ENCODE measurements at regions not wholly inside any gene's neighbourhood (a gene's known extent, or its start where the extent isn't known, plus 50 kb on each side); places are given as distances from the start of the nearest gene placed in this dataset.
A peak's percentile ranks its signal among the peaks of the same experiment; 100 is the strongest.

DNA sequence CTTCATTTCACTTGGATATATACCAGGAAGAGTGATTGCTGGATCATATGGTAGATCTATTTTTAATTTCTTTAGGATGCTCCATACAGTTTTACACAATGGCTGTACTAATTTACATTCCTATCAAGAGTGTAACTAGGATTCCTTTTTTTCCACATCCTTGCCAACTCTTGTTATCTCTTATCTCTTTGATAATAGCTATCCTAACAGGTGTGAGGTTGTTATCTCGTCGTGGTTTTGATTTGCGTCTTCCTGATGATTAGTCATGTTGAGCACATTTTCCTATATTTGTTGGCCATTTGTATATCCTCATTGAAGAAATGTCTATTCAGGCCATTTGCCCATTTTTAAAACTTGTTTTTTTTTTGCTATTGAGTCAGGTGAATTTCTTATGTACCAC lies 552.4 kb downstream of the RFPL4B start:
- no peak for DNase-seq
- Mint-ChIP-seq H3K4me3 (no peak overlapping the region), H3K27ac (no peak overlapping the region), H3K27me3 (ENCODE audit: insufficient read depth) (no peaks in the 10 kb centered on the region), H3K9me3 (peaks cover 14% of the 10 kb centered on the region), H3K4me1 (ENCODE audit: low read depth) (0 out of 2 replicates have a peak, but pooled peaks cover 7% of the 10 kb centered on the region), H3K36me3 (ENCODE audit: low read depth) (peaks cover 16% of the 10 kb centered on the region)
- TF ChIP-seq CTCF (IDR thresholded peaks at IDR 0.05), result no peak

- Mint-ChIP-seq H3K27ac (no peak overlapping the region), H3K9me3 (peaks cover 14% of the 10 kb centered on the region), H3K4me3 (no peak overlapping the region), H3K36me3 (ENCODE audit: low read depth) (peaks cover 16% of the 10 kb centered on the region), H3K4me1 (ENCODE audit: low read depth) (peaks cover 19% of the 10 kb centered on the region), H3K27me3 (ENCODE audit: insufficient read depth) (no peaks in the 10 kb centered on the region)
- no peak for TF ChIP-seq CTCF (IDR thresholded peaks at IDR 0.05)
- DNase-seq, result no peak
These were observed 556.2 kb downstream of the RFPL4B start for GRCh38 chr6:112903361-112903760.

- no peaks in the 10 kb centered on the region for H3K27me3 Mint-ChIP-seq (ENCODE audit: insufficient read depth)
- H3K9me3 Mint-ChIP-seq, result peaks cover 14% of the 10 kb centered on the region
- peak; percentile 41 for DNase-seq
- H3K36me3 Mint-ChIP-seq (ENCODE audit: low read depth), result peaks cover 16% of the 10 kb centered on the region
- TF ChIP-seq CTCF (IDR thresholded peaks at IDR 0.05), result no peak
- H3K4me1 Mint-ChIP-seq (ENCODE audit: low read depth), result peaks cover 24% of the 10 kb centered on the region
- no peak overlapping the region for H3K4me3 Mint-ChIP-seq
- peak overlapping the region; percentile 26; the same call in 1 of the 2 replicates for H3K27ac Mint-ChIP-seq
These were observed 559.6 kb downstream of the RFPL4B start for GRCh38 chr6:112906726-112907125.

DNA sequence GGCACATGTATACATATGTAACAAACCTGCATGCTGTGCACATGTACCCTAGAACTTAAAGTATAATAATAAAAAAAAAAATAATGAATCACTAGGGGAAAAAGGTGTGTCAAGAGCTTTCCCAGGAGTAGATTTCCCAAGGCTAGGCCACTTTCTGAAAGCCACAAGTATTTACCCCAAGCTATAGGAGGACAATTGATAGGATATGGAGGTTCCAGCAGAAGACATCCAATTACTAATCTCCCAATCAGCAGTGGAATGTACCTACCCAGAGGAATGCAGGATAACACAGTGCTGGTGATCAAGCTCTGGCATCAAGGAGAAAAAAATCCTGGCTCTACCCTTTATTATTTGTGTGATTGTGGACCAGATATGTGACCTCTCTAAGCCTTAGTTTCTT lies 562.7 kb downstream of the RFPL4B start:
- peak overlapping the region; percentile 64 for H3K27ac Mint-ChIP-seq
- TF ChIP-seq CTCF (IDR thresholded peaks at IDR 0.05), result no peak
- no peaks in the 10 kb centered on the region for H3K9me3 Mint-ChIP-seq
- no peak overlapping the region for H3K4me3 Mint-ChIP-seq
- no peaks in the 10 kb centered on the region for H3K36me3 Mint-ChIP-seq (ENCODE audit: low read depth)
- no peaks in the 10 kb centered on the region for H3K27me3 Mint-ChIP-seq (ENCODE audit: insufficient read depth)
- peaks cover 42% of the 10 kb centered on the region for H3K4me1 Mint-ChIP-seq (ENCODE audit: low read depth)
- no peak for DNase-seq

DNA sequence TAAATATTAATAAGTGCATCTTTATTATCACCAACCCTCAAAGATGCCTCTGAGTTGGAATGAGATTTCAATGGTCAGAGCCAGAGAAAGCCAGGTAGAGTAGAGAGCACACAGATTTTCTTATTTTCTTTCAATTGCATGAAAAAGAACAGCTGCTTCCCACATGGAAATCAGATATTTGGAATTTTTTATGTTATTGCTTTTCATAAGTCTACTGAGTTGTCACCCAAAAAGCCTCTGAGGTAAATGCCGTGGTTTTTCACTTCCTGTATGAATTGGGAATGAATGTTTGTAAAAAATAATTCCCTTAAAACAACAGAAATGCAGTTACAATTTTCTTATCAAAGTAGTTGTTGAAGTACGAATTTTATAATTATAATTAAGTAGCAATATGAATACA lies 563.1 kb downstream of the RFPL4B start:
- Mint-ChIP-seq H3K9me3 (no peaks in the 10 kb centered on the region), H3K27me3 (ENCODE audit: insufficient read depth) (no peaks in the 10 kb centered on the region), H3K4me3 (no peak overlapping the region), H3K27ac (peak overlapping the region; percentile 64), H3K4me1 (ENCODE audit: low read depth) (peaks cover 42% of the 10 kb centered on the region), H3K36me3 (ENCODE audit: low read depth) (no peaks in the 10 kb centered on the region)
- TF ChIP-seq CTCF (IDR thresholded peaks at IDR 0.05), result no peak
- DNase-seq, result no peak

DNA sequence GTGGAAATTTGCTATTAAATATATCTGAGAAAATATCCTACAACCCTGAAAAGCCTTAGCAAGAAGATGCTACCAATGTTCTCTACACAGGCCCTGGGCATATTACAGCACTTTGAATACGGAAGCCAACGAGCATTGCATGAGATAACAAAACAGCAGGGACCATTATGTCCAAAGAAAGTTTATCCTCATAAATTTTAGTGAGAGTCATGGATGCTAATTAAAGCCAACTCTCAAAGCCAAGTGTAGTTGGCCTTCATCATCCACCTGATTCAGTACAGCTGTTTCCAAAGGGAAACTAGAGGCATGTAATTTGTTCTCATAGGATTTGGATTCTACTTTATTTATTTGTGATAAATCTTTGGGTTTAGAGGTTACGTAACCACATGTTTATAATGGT lies 564.8 kb downstream of the RFPL4B start:
- H3K27me3 Mint-ChIP-seq (ENCODE audit: insufficient read depth), result no peaks in the 10 kb centered on the region
- peaks cover 33% of the 10 kb centered on the region for H3K4me1 Mint-ChIP-seq (ENCODE audit: low read depth)
- H3K9me3 Mint-ChIP-seq, result no peaks in the 10 kb centered on the region
- no peak overlapping the region for H3K4me3 Mint-ChIP-seq
- no peak overlapping the region; the same call in 1 of the 2 replicates for H3K27ac Mint-ChIP-seq
- no peak for TF ChIP-seq CTCF (IDR thresholded peaks at IDR 0.05)
- H3K36me3 Mint-ChIP-seq (ENCODE audit: low read depth), result no peaks in the 10 kb centered on the region
- no peak for DNase-seq

Data from HFFc6 (cell line).